LNCAP (cell line): ENCODE measurements at regions not wholly inside any gene's neighbourhood (a gene's known extent, or its start where the extent isn't known, plus 50 kb on each side); places are given as distances from the start of the nearest gene placed in this dataset.

ENCODE experiments used
- CTCF ChIP-seq: fragments of 450-650 bp; IDR thresholded peaks from 2 replicates; pipeline ENCODE4 v1.5.1; 2017; ENCODE audit warnings: mild to moderate bottlenecking

DNA sequence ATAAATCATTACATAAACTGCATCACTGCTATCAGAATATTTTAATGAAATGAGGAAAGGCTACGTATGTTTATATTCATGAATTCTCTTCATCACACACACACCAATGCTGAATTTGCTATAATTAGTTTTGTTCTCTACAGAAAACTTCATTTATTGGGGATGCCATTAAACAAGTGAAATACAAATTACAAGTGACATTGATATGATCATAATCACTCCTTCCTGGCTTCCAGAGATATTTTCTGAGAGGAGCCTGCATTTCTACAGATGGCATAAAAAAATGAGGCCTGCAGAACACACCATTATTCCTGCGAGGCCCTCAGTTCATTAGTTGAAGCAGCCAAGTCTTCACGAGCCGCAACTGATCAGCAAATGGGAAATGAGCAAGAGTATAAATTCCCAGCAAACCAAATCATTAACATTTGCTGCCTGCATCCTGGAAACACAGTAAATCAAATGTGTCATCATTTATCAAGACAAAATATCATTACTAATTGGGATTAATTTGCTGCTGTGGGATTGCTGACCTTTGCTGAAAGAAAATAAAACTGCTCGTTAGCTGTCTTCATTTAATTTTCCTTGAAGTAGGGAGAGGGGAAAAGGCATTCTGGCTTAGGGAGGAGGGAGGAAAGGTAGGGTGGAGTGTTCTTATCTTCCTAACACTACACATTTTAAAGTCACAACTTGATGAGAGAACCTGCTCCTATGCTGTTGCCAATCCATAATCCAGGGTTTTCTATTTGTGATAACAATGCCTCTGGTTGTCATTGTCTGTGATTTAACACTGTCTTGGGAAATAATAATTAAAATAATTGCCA lies 921.9 kb downstream of the SQOR start:
- TF ChIP-seq CTCF: no peak

- TF ChIP-seq CTCF: no peak
Measured at GRCh38 chr15:46567968-46568367, 933.1 kb downstream of the SQOR start.

DNA sequence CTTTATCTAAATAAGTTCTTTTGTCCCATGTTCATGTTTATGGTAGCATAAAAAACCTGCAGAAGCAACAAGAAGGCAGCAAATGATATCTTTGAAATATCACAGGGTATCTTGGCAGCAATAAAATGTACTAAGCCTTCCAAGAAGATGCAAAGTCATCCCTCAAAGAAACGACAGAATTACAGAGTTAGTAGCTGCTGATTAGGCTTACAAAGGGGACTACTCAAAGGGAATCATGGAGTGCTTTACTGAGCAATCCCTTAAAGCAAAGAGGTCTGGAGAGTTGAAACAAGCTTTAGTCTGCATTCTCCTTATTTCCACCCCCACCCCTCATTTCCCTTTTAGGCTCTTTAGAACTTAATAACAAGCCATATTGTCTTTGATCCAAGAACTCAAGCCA lies 935.0 kb downstream of the SQOR start:
- TF ChIP-seq CTCF: no peak

- no peak for TF ChIP-seq CTCF
Measured at GRCh38 chr15:46576646-46577395, 942.0 kb downstream of the SQOR start.

DNA sequence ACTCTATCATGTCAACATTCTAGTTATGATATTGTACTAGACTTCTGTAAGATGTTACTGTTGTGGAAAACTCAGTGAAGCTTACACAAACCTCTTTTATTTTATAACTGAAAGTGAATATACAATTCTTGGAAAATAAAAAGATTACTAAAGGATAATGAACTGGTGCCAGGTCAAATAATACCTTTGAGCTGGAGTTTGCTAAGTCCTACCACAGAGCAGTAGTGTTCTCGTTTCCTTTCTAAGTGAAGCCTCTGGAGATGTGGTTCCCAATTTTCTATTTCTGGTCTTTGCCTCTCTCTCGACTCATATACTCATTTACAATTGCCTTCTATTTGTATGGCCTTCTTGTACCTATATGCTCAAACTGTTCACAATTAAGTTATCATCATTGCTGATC lies 942.9 kb downstream of the SQOR start:
- TF ChIP-seq CTCF: no peak

DNA sequence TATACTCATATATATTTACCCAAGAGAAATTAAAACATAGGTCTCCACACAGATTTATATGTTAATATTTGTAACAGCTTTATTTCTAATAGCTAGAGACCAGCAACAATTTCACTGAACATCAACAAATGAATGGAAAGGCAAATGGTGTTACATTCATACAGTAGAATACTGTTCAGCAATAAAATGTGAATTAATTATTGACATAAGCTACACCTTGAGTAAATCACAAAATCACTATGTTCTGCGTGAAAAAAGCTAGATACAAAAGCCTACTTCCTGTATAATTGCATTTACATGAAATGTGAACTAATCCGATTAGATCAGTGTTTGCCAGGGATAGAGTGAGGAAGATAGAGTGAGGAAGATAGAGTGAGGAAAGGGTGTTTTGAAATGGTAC lies 945.7 kb downstream of the SQOR start:
- TF ChIP-seq CTCF: no peak

DNA sequence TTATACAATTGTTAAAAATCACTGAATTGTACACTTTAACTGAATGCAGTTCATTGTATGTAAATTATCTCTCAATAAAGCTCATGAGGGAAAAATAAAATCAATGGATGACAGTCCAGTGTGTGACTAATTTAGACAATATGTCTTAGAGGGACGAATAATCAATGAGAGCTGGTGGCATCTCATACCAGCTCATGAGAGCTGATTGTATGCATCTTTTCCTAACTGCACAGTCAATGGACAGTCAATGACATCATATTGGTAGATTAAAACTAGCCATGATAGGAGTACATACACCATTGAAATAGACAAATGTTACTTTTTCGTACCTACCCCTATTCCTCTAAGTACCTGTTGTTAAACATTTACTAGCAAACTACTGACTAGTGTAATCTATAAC lies 946.1 kb downstream of the SQOR start:
- TF ChIP-seq CTCF: no peak
